Thyroid gland (tissue), 4 donors: ENCODE measurements at regions not wholly inside any gene's neighbourhood (a gene's known extent, or its start where the extent isn't known, plus 50 kb on each side); places are given as distances from the start of the nearest gene placed in this dataset.

Experiments used
- CTCF ChIP-seq, 6 experiments: fragments of 200-600 bp in 3 of 6; fragments of 450-650 bp in 3 of 6; sonication (generic) in 3 of 6; IDR thresholded peaks; one replicate each; pipeline ENCODE4 v1.5.1; 2016 to 2019; ENCODE audit warnings: antibody characterized with exemption in 6 of 6, mild to moderate bottlenecking in 2 of 6, inconsistent platforms in 1 of 6, moderate library complexity in 1 of 6
- POLR2A ChIP-seq, 2 donors: fragments of 450-650 bp; IDR thresholded peaks; one replicate each; pipeline ENCODE4 v1.6.1; 2017; ENCODE audit warnings: antibody characterized with exemption in 2 of 2, mild to moderate bottlenecking in 2 of 2, moderate library complexity in 1 of 2

GRCh38 chr18:37717656-37718055 is 152.1 kb upstream of the CELF4 start:
- TF ChIP-seq POLR2A (IDR thresholded peaks at IDR 0.05) (no peak), CTCF (IDR thresholded peaks at IDR 0.05) (no peak)
